Spleen (tissue), 11 donors: ENCODE measurements at regions not wholly inside any gene's neighbourhood (a gene's known extent, or its start where the extent isn't known, plus 50 kb on each side); places are given as distances from the start of the nearest gene placed in this dataset.

Source experiments
- DNase-seq: peaks from one replicate; pipeline ENCODE4 v3.0.0-alpha.2; 2020
- H3K27ac ChIP-seq, 8 donors: fragments of 200-600 bp; sonication (generic) in 7 of 8; 1 replicate in 4 of 8; 2 replicates in 4 of 8; pipeline versions ENCODE4 v1.5.0 to v1.8.0; 2016 to 2021; ENCODE audit warnings: inconsistent platforms in 4 of 8, mild to moderate bottlenecking in 4 of 8, moderate library complexity in 1 of 8
- H3K27me3 ChIP-seq, 7 donors: fragments of 200-600 bp; sonication (generic) in 6 of 7; replicated peaks in 1 of 7; 1 replicate in 4 of 7; 2 replicates in 3 of 7; pipeline versions ENCODE4 v1.5.0 to v1.8.0; 2016 to 2021; ENCODE audit warnings: inconsistent platforms in 3 of 7, mild to moderate bottlenecking in 1 of 7
- H3K36me3 ChIP-seq, 6 donors: fragments of 200-600 bp; sonication (generic) in 5 of 6; 1 replicate in 4 of 6; 2 replicates in 2 of 6; pipeline versions ENCODE4 v1.5.0 to v1.8.0; 2016 to 2021; ENCODE audit warnings: inconsistent platforms in 2 of 6
- H3K4me1 ChIP-seq, 6 donors: fragments of 200-600 bp; sonication (generic) in 5 of 6; 1 replicate in 3 of 6; 2 replicates in 3 of 6; pipeline versions ENCODE4 v1.5.0 to v1.8.0; 2016 to 2021; ENCODE audit warnings: inconsistent platforms in 3 of 6
- H3K4me3 ChIP-seq, 8 donors: fragments of 200-600 bp; sonication (generic) in 7 of 8; 1 replicate in 4 of 8; 2 replicates in 4 of 8; pipeline versions ENCODE4 v1.5.0 to v1.8.0; 2016 to 2021; ENCODE audit warnings: inconsistent platforms in 4 of 8, mild to moderate bottlenecking in 4 of 8, moderate library complexity in 2 of 8
- H3K9me3 ChIP-seq, 8 donors: fragments of 200-600 bp; sonication (generic) in 7 of 8; 1 replicate in 4 of 8; 2 replicates in 4 of 8; pipeline versions ENCODE4 v1.5.0 to v1.8.0; 2016 to 2021; ENCODE audit warnings: inconsistent platforms in 4 of 8
- POLR2A ChIP-seq, 3 donors: fragments of 450-650 bp; IDR thresholded peaks; one replicate each; pipeline ENCODE4 v1.5.1; 2017; ENCODE audit warnings: antibody characterized with exemption in 3 of 3, mild to moderate bottlenecking in 1 of 3
- POLR2AphosphoS5 ChIP-seq, 3 donors: sonication (generic); formaldehyde crosslinking; IDR thresholded peaks; one replicate each; pipeline ENCODE4 v1.5.1; 2017; ENCODE audit warnings: antibody characterized with exemption in 3 of 3
- WGBS, 5 donors: extraction: QIAGEN DNeasy Blood & Tissue Kit in 3 of 5; methylation state at CpG; one replicate each; pipeline versions ENCODE4 v1.1.5 to v1.1.7; 2013 to 2018; 5-methylcytosine and 5-hydroxymethylcytosine counted together
- intact Hi-C: fragments of 100-400 bp; cut with DNase I; formaldehyde crosslinking; loops from one replicate; pipeline ENCODE4 v1.15.0; 2023; ENCODE audit warnings: low total_unique reads
- TF ChIP-seq, protein P1 (sequence below), 11 experiments: fragments of 200-600 bp in 7 of 11; fragments of 450-650 bp in 4 of 11; sonication (generic) in 4 of 11; IDR thresholded peaks in 8 of 11; conservative IDR thresholded peaks in 3 of 11; 1 replicate in 7 of 11; 2 replicates in 4 of 11; pipeline versions ENCODE4 v1.4.0 to v1.8.0; 2016 to 2021; ENCODE audit warnings: antibody characterized with exemption in 11 of 11, inconsistent platforms in 4 of 11, mild to moderate bottlenecking in 1 of 11
- donor health status: healthy with polysubstance abuse.
- donor health status: DM: no; HTN: no; CAD: no; lungs with moderate emphysema.
- donor health status: DM: no; HTN: no; CAD: no.
- donor health status: Bipolar disorder and iron deficiency.
- donor health status: healthy.
- donor health status: DM: no; HTN: no; CAD: no.
- donor health status: DM: yes; HTN: yes; CAD: no.

- no peaks in the 10 kb centered on the region for H3K4me1 ChIP-seq
- no peak overlapping the region for H3K27ac ChIP-seq
- H3K36me3 ChIP-seq, result no peaks in the 10 kb centered on the region
- no peaks in the 10 kb centered on the region for H3K27me3 ChIP-seq
- no peak overlapping the region for H3K4me3 ChIP-seq
- TF ChIP-seq POLR2A (IDR thresholded peaks at IDR 0.05), result no peak
- TF ChIP-seq, protein P1, sequence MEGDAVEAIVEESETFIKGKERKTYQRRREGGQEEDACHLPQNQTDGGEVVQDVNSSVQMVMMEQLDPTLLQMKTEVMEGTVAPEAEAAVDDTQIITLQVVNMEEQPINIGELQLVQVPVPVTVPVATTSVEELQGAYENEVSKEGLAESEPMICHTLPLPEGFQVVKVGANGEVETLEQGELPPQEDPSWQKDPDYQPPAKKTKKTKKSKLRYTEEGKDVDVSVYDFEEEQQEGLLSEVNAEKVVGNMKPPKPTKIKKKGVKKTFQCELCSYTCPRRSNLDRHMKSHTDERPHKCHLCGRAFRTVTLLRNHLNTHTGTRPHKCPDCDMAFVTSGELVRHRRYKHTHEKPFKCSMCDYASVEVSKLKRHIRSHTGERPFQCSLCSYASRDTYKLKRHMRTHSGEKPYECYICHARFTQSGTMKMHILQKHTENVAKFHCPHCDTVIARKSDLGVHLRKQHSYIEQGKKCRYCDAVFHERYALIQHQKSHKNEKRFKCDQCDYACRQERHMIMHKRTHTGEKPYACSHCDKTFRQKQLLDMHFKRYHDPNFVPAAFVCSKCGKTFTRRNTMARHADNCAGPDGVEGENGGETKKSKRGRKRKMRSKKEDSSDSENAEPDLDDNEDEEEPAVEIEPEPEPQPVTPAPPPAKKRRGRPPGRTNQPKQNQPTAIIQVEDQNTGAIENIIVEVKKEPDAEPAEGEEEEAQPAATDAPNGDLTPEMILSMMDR (IDR thresholded peaks at IDR 0.05 in 8 of 11, conservative IDR thresholded peaks at IDR 0.05 in 3 of 11), result no peak
- TF ChIP-seq POLR2AphosphoS5 (IDR thresholded peaks at IDR 0.05), result no peak
- intact Hi-C loops, result no loop called here
- H3K9me3 ChIP-seq, result peaks cover 0 to 22% (median 15%) of the 10 kb centered on the region in 8 donors
- DNase-seq, result no peak
- 12 to 47% (median 30%) methylated on average over 2 of the region's 2 CpGs for WGBS, 5 donors
Measured at GRCh38 chr6:92196325-92196724, 1223.0 kb downstream of the EPHA7 start.

DNA sequence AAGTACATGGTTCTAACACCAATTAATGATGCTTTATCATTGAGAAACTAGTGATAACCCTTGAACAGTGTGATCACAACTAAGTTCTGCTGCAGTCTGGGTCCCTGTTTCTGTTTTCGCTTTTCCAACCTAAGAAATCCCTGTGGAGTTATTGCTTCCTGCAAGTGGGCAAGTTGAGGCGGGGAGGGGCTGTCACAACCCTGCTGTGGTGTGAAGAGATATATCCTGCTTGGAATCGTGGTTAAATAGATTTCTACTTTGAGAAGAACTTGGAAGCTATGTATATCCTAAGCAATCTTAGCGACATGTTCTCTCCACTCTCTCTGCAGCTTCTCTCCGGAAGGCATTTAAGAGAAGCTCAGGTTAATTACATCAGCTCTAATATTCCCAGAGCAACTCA is 1223.6 kb downstream of the EPHA7 start:
- no peaks in the 10 kb centered on the region for H3K4me1 ChIP-seq
- intact Hi-C loops, result no loop called here
- H3K36me3 ChIP-seq, result no peaks in the 10 kb centered on the region
- WGBS, 5 donors, result 77 to 85% (median 82%) methylated on average over 5 of the region's 5 CpGs
- H3K9me3 ChIP-seq, result peaks cover 0 to 22% (median 14%) of the 10 kb centered on the region in 8 donors
- no peak overlapping the region for H3K4me3 ChIP-seq
- no peak overlapping the region for H3K27ac ChIP-seq
- no peak for DNase-seq
- no peak for TF ChIP-seq POLR2AphosphoS5 (IDR thresholded peaks at IDR 0.05)
- TF ChIP-seq POLR2A (IDR thresholded peaks at IDR 0.05), result no peak
- TF ChIP-seq, protein P1 (IDR thresholded peaks at IDR 0.05 in 8 of 11, conservative IDR thresholded peaks at IDR 0.05 in 3 of 11), result no peak
- H3K27me3 ChIP-seq, result no peaks in the 10 kb centered on the region

DNA sequence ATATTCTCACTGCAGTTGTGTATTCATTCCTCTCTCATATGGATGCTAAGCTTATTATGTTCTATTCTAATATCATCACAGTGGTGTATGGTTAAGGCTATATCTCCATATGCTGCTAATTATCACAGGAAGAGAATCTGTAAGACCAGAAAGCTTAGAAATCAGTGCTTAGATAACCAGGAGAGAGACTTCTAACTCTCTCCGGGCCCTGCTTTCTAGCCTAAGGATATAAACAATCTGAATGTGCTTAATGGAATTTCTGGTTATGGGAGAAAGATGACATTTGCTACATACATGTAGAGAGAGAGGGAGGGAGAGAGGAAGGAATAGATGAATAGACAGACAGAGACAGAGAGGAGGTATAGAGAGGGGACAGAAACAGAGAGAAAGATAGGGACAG is 1231.3 kb downstream of the EPHA7 start:
- intact Hi-C loops, result no loop called here
- 87 to 97% (median 95%) methylated on average over 1 of the region's 1 CpG for WGBS, 5 donors

GRCh38 chr6:92184933-92185332 is 1234.4 kb downstream of the EPHA7 start:
- Histone ChIP-seq H3K27ac (no peak overlapping the region), H3K9me3 (no peaks in the 10 kb centered on the region), H3K36me3 (no peaks in the 10 kb centered on the region), H3K4me3 (no peak overlapping the region), H3K4me1 (no peaks in the 10 kb centered on the region), H3K27me3 (no peaks in the 10 kb centered on the region)
- intact Hi-C loops, result no loop called here
- WGBS, 5 donors, result 56 to 84% (median 73%) methylated on average over 3 of the region's 3 CpGs
- no peak for DNase-seq
- no peak for TF ChIP-seq POLR2AphosphoS5 (IDR thresholded peaks at IDR 0.05)
- TF ChIP-seq, protein P1 (IDR thresholded peaks at IDR 0.05 in 8 of 11, conservative IDR thresholded peaks at IDR 0.05 in 3 of 11), result no peak
- no peak for TF ChIP-seq POLR2A (IDR thresholded peaks at IDR 0.05)

More for the DNA sequence above, 1231.3 kb downstream of the EPHA7 start:
- Histone ChIP-seq H3K36me3 (no peaks in the 10 kb centered on the region), H3K27ac (no peak overlapping the region), H3K4me1 (no peaks in the 10 kb centered on the region), H3K4me3 (no peak overlapping the region), H3K9me3 (no peaks in the 10 kb centered on the region), H3K27me3 (no peaks in the 10 kb centered on the region)
- TF ChIP-seq POLR2A (IDR thresholded peaks at IDR 0.05) (no peak), POLR2AphosphoS5 (IDR thresholded peaks at IDR 0.05) (no peak)
- TF ChIP-seq, protein P1 (IDR thresholded peaks at IDR 0.05 in 8 of 11, conservative IDR thresholded peaks at IDR 0.05 in 3 of 11), result no peak
- no peak for DNase-seq
